ENCODE measurements at regions not wholly inside any gene's neighbourhood (a gene's known extent, or its start where the extent isn't known, plus 50 kb on each side); places are given as distances from the start of the nearest gene placed in this dataset.
"Not testable (repeated sequence)": the region's sequence is repeated elsewhere in the genome, so short reads cannot be mapped to it uniquely, and the experiment has no call there.

DNA sequence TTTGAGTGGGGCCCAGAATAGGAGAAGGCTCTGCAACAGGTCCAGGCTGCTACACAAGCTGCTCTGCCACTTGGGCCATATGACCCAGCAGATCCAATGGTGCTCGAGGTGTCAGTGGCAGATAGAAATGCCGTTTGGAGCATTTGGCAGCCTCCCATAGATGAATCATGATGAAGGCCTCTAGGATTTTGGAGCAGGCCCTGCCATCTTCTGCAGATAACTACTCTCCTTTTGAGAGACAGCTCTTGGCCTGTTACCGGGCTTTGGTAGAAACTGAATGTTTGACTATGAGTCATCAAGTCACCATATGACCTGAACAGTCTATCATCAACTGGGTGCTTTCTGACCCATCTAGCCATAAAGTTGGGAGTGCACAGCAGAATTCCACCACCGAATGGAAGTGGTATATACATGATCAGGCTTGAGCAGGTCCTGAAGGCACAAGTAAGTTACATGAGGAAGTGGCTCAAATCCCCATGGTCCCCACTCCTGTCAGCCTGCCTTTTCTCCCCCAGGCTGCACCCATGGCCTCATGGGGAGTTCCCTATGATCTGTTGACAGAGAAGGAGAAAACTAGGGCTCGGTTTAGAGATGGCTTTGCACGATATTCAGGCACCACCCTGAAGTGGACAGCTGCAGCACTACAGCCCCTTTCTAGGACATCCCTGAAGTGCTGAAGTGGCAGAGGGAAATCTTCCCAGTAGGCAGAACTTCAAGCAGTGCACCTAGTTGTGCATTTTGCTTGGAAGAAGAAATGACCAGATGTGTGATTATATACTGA lies 971.4 kb downstream of the MCTP2 start:
- DNase-seq = no peak

GRCh38 chr15:95205077-95205476 lies 973.7 kb downstream of the MCTP2 start:
- DNase-seq = no peak

- not testable (repeated sequence) for DNase-seq
Measured at GRCh38 chr15:95205830-95206229, 974.5 kb downstream of the MCTP2 start.

DNA sequence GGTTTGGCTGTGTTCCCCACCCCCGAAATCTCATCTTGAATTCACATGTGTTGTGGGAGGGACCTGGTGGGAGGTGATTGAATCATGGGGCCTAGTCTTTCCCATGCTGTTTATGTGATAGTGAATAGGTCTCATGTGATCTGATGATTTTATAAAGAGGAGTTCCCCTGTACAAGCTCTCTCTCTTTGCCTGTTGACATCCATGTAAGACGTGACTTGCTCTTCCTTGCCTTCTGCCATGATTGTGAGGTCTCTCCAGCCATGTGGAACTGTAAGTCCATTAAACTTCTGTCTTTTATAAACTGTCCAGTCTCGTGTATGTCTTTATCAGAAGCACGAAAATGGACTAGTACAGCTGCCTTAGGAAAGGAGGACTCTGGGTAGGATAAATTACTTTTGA lies 976.7 kb downstream of the MCTP2 start:
- no peak for DNase-seq

- no peak for DNase-seq
Measured at GRCh38 chr15:95208988-95209387, 977.6 kb downstream of the MCTP2 start.

DNA sequence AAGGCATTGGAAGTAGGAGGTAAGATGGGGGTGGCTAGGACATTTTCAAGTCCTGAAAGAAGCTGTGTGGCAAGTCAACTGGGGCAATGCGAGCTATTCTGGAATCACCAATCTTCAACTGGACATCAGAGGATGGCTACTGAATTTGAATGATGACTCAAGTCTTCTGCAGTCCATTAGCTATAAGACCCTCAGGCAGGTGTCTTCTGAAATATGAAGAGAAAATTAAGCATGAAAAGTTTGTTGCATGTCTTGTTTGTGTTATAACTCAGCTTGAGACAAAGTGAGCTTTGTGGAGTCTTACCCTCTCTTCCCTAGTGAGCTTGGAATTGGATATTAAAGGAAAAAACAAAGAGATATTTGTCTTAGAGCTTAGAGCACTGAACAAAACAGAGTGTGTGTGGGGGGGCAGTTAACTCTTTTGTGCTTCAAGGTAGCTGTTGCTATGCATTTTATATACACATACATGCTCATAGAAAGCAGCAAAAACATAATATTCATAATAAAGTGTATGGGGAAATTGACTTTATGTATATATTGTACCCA lies 979.1 kb downstream of the MCTP2 start:
- no peak for DNase-seq

GRCh38 chr15:95215017-95215416 lies 983.7 kb downstream of the MCTP2 start:
- DNase-seq = no peak

DNA sequence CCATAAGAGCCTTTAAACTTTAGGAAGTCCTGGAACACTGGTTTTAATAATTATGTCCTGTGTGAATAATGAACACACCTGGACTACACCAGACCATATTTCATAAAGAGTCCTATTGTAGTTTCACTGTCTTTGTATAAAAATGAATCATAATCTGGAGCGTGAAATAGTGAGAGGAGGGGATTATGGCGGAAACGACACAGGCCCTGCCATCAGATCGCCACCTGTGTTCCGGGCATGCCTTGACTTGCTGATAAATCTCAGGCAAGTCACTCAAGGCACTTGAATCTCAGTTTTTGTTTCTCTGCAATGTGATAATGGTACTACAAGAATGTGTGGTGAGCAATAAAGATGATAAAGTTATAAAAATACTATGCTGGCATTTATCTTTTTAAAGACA lies 995.5 kb downstream of the MCTP2 start:
- no peak for DNase-seq

DNA sequence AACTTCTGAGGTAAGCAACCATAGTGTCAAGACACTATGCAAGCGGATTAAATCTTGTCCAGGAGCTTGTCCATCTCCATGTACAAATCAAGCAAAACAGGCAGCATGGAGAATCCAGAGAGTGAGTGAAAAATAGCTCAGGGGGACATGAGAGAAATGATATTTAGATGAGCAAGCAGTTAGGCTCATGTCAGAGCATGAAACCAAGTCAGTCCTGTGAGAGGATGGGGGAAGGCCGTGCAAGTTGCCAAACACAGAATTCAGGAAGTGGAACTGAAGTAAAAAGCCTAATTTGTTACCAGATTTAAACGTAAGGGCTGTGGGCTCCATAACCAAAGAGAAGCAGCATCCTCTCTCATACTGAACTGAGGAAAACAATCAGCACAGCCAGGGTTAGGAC lies 995.9 kb downstream of the MCTP2 start:
- DNase-seq = no peak

DNA sequence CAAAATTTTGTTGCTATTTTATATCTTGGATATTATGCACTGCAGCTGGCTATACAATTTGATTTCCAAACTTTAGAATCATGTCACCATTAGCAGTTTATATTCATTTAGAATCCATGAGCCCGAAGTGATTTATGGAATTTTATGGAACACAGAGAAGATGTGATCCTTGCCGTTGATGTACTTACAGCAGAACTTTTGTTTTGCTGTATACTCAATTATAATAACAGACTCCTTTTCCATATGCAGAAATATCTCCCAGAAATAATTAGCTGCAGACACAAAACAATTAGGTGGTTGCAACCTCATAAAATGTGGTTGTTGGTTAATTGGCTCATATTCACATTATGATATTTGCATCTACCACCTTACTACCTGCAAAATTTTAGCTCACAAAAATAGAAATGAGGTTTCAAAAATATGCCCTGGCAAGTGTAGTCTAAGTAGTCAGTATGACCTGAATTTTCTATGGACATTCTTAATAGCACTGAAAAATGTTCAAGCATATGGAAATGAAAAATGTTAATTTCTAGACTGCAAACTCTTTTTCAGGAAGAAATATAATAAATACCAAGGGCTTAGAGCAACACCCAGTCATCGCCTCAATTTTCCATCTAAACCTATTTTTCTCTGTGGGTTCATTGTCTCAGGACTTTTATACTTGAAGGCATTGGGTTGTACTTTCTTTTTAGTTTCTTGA lies 997.6 kb downstream of the MCTP2 start:
- no peak for DNase-seq

DNA sequence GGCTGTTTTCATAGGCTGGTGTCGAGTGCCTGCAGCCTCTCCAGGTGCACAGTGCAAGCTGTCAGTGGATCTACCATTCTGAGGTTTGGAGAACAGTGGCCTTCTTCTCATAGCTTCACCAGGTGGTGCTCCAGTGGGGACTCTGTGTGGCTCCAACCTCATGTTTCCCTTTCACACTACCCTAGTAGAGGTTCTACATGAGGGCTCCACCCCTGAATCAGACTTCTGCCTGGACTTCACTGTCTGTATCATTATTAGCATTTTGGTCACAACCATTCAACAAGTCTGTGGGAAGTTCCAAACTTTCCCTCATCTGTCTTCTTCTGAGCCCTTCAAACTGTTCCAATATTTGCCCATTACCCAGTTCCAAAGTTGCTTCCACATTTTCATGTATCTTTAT lies 1003.7 kb downstream of the MCTP2 start:
- no peak for DNase-seq

DNA sequence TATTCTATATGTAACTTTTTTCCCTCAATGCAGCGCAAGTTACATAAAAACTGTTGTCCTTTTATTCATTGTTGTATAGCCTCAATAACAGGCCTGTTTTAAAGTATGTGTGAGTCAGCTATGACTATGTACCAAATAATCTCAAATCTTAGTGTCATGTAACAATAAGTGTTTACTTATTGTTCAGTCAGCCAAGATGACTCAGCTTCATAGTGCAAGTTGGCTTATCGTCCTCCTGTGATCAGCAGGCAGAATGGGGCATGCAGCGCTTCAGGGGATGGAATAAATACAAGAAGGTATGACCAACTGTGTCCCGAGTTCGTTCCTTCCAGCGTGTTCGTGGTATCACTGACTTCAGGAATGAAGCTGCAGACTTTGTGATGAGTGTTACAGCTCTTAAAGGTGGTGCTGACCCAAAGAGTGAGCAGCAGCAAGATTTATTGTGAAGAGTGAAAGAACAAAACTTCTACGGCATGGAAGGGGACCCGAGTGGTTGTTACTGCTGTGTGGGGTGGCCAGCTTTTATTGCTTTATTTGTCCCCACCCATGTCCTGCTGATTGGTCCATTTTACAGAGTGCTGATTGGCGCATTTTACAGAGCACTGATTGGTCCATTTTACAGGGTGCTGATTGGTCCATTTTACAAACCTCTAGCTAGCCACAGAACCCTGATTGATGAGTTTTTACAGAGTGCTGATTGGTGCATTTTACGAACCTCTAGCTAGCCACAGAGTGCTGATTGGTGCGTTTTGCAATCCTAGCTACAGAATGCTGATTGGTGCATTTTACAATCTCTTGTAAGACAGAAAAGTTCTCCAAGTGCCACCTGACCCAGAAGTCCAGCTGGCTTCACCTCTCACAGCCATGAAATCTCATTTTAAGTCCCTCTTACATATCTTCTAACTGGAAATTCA lies 1016.0 kb downstream of the MCTP2 start:
- DNase-seq = no peak

GRCh38 chr15:95249524-95249923 lies 1018.2 kb downstream of the MCTP2 start:
- DNase-seq = no peak

GRCh38 chr15:95252404-95252803 lies 1021.0 kb downstream of the MCTP2 start:
- DNase-seq = no peak

DNA sequence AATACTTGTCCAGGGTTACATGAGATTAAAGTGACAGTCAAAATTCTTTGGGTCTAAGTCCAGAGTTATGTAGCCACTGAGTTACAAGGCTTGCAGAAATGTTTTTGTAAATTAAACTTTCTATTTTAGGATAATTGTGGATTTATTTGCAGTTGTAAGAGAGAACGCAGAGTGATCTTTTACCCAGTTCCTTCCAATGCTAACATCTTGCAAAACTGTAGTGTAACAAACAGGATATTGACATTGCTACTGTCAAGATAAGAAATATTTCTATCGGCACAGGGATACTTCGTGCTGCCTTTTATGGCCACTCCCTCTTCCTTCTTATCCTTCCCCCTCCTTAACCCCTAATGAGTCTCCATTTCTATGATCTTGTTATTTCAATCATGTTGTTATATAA lies 1022.9 kb downstream of the MCTP2 start:
- DNase-seq = no peak

- peak; percentile 53 for DNase-seq
Measured at GRCh38 chr15:95259513-95259912, 1028.2 kb downstream of the MCTP2 start.

GRCh38 chr15:95259965-95260364 lies 1028.6 kb downstream of the MCTP2 start:
- no peak for DNase-seq

- no peak for DNase-seq
Measured at GRCh38 chr15:95260856-95261255, 1029.5 kb downstream of the MCTP2 start.

- DNase-seq = no peak
Measured at GRCh38 chr15:95261546-95261945, 1030.2 kb downstream of the MCTP2 start.

- no peak for DNase-seq
Measured at GRCh38 chr15:95261968-95262367, 1030.6 kb downstream of the MCTP2 start.

GRCh38 chr15:95262866-95263564 lies 1031.7 kb downstream of the MCTP2 start:
- no peak for DNase-seq

- DNase-seq = no peak
Measured at GRCh38 chr15:95263751-95264150, 1032.4 kb downstream of the MCTP2 start.
